ENCODE measurements at regions not wholly inside any gene's neighbourhood (a gene's known extent, or its start where the extent isn't known, plus 50 kb on each side); places are given as distances from the start of the nearest gene placed in this dataset.

- DNase-seq = no peak
Measured at GRCh38 chr2:181114021-181114420, 133.6 kb downstream of the UBE2E3 start.

GRCh38 chr2:181116261-181116660 is 135.9 kb downstream of the UBE2E3 start:
- DNase-seq = no peak

DNA sequence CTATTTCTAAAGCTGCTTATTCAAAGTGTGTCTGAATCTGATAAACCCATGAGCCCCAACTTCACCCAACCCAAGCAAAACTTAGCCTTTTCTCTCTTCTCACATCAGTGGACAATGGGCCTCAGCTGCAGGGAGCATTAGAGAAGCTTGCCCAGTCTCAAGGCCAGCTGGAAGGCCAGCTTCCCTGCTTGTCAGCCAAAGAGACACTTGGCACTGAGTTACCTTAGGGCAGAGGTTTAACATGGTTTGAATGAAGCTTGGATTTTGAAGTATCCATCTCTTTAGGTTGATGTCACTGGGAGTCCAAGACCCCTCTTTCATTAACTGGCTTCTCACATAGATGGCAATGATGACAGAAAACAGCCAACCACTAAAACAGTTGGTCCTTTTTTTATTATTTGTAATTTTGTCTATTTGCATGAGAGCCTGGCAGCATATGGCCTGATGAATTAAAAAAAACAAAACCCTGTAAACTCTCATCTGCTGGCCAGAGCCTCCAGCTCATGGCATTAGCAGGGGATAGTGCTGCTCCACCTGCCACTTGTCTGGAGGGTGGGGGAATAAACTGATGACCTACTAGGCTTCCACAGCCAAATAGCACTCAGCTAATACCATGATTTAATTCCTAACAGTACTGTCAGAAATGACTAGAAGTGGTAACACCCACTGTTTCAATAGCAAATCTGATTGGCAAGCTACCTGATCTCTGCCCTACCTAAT is 137.0 kb downstream of the UBE2E3 start:
- DNase-seq = no peak

DNA sequence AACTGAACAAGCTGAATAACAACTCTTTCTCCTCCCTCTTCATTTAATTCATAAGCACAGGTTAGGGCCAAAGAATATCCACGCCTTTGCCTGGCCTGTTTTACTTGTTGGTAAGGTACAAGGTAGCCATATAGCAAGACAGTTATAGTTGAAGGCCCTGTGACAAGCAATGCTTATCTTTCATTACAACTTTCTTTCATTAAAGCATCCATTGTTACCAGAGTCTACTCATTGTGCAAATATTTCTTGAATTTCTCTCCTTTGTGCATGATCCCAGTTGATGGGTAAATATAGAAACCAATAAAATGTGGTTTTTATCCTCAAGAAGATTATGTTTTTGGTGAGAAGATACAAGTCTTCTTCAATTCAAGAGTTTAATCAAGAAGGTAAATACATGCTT is 140.2 kb downstream of the UBE2E3 start:
- no peak for DNase-seq

GRCh38 chr2:181121996-181122395 is 141.6 kb downstream of the UBE2E3 start:
- no peak for DNase-seq

- no peak for DNase-seq
Measured at GRCh38 chr2:181122601-181123000, 142.2 kb downstream of the UBE2E3 start.

DNA sequence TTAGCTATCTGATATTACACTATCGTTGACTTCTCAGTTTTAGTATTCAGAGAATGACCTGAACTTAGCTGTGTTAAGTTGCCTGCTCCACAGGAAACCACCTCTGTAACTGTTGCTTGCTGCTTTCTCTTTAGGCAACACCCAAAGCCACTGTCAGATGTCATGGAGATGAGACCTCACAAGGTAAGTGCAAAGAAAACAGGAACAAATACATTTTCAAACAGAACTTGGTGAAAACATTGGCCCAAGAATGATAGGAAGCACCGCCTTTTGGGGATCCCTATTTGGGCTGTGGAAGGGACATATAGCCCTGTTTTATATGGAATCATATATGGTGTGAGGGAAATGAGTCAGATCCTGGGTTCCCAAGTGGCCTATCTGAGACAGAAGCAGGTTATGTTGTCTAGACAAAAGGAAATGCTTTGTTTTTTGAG is 143.4 kb downstream of the UBE2E3 start:
- peak; percentile 84 to 91 for DNase-seq

DNA sequence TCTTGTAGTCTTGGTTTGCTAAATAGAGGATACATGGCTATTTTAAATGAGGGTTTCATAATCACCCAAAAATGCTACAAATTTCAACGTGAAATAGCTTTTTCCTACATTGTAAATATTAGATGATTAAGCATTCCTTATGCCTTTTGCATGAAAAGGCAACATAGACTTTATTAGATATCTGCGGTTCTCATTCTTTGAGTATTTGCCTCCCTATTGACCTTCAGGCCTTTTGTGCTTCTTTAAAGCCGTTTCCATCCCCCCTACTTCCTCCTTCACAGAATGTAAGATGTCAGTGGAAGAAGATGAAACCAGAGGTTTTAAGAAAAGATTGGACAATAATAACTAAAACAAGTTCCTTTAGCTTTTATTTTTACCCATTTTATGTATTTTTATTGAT is 144.1 kb downstream of the UBE2E3 start:
- DNase-seq = peak in 1 of 2 donors; percentile 46

GRCh38 chr2:181125359-181125758 is 145.0 kb downstream of the UBE2E3 start:
- no peak for DNase-seq

DNA sequence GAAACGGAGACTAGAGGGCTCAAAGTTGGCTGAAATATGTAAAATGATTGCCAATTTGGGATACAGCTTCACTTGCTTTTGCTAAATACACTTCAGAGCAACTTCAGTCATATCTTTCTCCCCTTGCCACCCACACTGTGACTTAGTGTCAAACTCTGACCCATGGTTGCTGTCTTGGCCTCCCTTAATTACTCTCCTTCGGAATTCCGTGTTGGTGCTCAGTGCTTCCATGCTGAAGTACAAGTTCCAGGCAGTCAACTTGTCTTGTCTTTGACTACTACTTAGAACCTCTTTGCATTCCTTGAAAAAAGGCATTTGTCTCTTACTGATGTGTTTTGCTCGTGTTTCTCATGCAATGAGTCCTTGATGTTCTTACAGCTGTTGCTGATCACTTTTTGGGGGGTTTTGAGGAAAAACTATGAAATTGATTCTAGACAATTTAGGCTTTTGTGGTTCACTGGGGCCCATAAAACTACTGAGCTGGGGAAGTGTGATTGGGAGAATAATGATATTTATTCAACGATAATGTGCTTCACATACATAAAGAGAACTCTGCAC is 146.0 kb downstream of the UBE2E3 start:
- no peak for DNase-seq

- no peak for DNase-seq
Measured at GRCh38 chr2:181128199-181128598, 147.8 kb downstream of the UBE2E3 start.

- no peak for DNase-seq
Measured at GRCh38 chr2:181129364-181130056, 149.1 kb downstream of the UBE2E3 start.

- DNase-seq = no peak
Measured at GRCh38 chr2:181130686-181131085, 150.3 kb downstream of the UBE2E3 start.

- no peak for DNase-seq
Measured at GRCh38 chr2:181131584-181131983, 151.2 kb downstream of the UBE2E3 start.

GRCh38 chr2:181138816-181139215 is 158.4 kb downstream of the UBE2E3 start:
- no peak for DNase-seq

DNA sequence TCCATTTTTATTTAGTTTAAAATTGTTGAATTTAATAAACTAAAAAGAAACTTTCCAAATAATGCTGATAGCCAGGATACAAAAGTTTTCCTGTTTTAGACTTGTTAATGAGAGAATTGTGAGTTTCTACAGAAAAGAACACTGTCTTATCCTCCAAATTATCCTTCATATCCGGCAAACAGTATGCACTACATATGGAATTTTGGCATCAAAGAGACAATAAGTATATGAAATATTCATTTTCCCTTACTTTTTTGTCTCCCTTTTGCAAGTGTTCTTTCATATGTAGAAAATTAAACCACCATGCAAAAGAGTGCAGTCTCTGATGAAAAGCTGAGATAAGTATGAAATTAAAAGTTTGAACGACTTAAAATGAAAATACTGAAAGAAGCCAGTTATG is 159.4 kb downstream of the UBE2E3 start:
- no peak for DNase-seq

DNA sequence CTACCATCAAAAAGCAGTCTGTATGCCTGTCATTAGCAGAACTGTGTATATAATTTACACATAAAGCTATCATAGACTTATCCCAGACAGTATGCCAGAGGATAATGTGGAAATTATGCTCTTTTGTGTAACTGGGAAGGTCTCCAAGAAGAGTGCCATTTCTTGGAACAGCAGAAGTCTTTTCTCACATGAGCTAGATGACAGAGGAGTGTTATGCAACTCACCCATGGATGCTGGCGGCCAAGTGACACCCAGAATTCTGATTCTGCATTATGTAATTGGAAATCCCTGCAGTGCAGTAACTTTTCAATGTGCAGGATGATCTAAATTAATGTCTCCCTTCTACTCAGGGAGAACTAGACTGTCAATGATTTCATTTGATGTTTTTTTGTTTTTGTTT is 160.0 kb downstream of the UBE2E3 start:
- DNase-seq = peak in 1 of 2 donors; percentile 31

DNA sequence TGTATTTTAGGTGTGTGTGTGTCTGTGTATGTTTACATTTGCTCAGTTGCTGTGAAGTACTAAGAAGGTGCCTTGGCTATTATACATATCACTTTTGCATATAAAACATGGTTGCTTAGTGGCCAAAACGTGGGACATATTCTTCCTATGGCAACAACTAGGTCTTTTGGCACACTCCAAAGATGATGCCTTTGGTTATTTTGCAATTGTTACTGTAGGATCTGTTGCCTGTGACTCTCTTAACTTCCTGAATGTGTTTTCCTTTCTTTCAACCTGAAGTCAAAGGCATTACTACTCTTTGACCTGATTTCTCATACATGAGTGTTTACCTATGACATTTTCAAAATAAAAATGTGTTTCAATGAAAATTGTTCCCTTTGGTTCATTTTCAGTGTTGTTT is 160.5 kb downstream of the UBE2E3 start:
- DNase-seq = no peak

- DNase-seq = no peak
Measured at GRCh38 chr2:181141676-181142075, 161.3 kb downstream of the UBE2E3 start.

DNA sequence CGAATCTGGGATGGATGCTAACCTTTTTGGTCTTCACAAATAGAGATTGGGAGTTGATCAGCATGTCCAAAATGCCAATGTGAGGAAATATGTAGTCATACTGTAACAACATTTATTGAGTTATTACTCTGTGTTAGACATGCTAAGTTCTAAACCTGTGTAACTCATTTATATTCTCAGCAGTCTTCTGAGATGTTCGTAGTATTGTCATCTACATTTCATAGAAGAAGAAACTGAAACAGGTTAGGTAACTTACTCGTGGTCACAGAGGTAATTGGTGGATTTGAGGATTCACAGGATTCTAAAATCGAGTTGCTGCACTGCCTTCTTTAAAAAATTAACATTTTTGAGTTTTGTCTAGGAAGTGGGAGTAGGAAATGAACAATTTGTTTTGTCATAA is 162.1 kb downstream of the UBE2E3 start:
- DNase-seq = peak in 1 of 2 donors; percentile 48

DNA sequence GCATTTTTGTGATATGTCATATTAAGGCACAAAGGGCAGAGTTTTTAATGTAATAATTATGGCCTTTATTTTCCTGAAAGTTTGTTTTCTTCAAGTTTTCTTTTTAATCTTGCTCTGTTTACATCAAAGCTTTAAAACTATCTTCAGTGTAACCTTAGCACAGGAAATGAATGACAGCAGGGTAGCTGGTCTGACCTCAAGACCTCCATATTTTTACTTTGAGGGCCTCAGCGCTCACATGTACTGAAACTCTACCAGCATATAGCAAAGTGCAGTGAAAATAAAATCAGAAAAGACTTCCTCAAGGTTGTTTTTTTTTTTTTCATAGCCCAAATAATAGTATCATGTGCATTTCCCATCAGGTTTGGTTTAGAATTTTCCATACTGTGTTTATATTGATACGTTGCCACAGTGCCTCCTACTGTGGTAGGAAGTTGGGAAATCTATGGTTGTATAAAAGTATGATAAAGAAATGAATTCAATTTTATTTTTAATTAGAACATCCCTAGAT is 163.4 kb downstream of the UBE2E3 start:
- peak; percentile 34 to 56 for DNase-seq

GRCh38 chr2:181145645-181146044 is 165.2 kb downstream of the UBE2E3 start:
- no peak for DNase-seq

- no peak for DNase-seq
Measured at GRCh38 chr2:181146171-181146570, 165.8 kb downstream of the UBE2E3 start.

DNA sequence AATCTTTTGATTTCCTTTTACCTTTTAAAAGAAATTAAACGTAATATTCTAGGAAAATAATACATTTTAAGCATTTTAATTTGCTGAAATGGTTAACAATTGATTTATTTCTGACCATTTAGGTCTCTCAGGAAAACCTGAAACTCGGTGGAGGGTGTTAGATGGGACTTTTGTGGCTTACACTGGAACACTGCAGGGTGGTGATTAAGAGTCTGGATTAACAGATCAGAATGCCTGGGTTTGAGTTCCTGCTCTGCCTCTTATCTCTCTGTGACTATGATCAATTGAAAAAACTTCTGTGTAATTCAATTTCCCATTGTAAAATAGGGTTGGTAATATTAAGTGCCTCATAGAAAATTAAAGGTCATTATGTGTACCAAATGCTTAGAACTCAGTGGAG is 168.7 kb downstream of the UBE2E3 start:
- DNase-seq = no peak
